ENCODE measurements at regions not wholly inside any gene's neighbourhood (a gene's known extent, or its start where the extent isn't known, plus 50 kb on each side); places are given as distances from the start of the nearest gene placed in this dataset.

DNA sequence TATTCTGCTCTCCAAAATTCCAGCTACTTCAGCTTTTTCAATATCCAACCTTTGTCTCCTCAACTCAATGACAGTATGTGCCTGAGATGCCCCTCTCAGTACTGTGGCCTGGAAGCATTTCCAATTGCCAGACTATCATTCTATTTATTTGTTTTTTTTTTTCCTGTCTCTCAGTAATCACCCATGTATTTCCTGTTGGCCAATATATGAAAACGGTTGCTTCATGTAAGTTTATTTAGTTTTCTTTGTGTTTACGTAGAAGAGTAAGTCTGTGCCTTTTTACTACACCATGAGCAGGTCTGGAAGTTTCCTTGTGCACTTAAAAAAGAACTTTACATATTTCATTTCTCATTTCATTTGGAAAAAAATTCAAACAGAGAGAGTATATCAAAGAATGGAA is 537.5 kb upstream of the SPANXN1 start:
- ChIA-PET CTCF (no interaction called here), POLR2A (no interaction called here)
- no peak for TF ChIP-seq CTCF (IDR thresholded peaks at IDR 0.05; ENCODE audit: control extremely low read depth, extremely low read depth, low read depth, missing control alignments)
- DNase-seq (ENCODE audit: extremely low spot score): no peak

DNA sequence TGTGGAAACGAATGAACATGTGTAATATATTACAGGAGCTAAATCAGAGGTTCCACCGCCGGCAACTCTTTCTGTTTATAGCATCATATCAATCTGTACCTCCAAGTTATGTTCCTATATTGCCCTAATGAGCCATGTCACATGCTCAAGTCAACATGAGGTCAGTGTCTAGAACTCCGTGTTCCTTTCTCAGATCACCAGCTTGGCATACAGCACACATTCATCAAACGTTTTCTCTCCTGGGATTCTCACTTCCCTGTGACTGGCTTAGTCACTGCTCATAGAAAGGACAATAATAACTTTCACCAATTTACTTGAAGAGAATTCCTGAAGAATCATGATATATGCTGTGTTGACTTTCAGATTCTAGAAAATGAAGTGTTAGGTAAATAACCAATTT is 532.0 kb upstream of the SPANXN1 start:
- POLR2A ChIA-PET: no interaction called here
- CTCF ChIA-PET: no interaction called here
- no peak for TF ChIP-seq CTCF (IDR thresholded peaks at IDR 0.05; ENCODE audit: control extremely low read depth, extremely low read depth, low read depth, missing control alignments)
- DNase-seq (ENCODE audit: extremely low spot score): no peak

GRCh38 chrX:144716187-144716586 is 531.1 kb upstream of the SPANXN1 start:
- ChIA-PET CTCF (no interaction called here), POLR2A (no interaction called here)
- no peak for DNase-seq (ENCODE audit: extremely low spot score)
- no peak for TF ChIP-seq CTCF (IDR thresholded peaks at IDR 0.05; ENCODE audit: control extremely low read depth, extremely low read depth, low read depth, missing control alignments)

DNA sequence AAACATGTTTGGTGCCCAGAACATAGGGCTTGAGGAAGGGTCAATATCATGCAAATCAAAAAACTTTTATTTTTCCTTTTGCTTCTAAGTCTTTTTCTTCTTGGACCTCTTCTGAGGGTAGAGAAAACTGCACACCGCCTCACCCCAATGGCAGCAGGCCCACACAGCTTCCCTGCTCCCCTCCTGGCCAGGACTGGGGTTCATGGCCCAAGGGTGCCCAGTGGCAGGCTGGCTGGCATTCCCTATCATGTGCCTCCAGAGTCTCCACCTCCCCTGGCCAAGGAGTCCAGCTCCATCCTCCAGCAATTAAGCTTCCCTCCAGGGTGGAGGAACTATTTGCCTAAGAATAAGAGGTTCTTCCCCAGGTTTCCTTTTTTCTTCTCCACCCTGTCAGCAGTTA is 529.6 kb upstream of the SPANXN1 start:
- no peak for DNase-seq (ENCODE audit: extremely low spot score)
- TF ChIP-seq CTCF (IDR thresholded peaks at IDR 0.05; ENCODE audit: control extremely low read depth, extremely low read depth, low read depth, missing control alignments): no peak
- POLR2A ChIA-PET: no interaction called here
- CTCF ChIA-PET: no interaction called here

- no peak for TF ChIP-seq CTCF (IDR thresholded peaks at IDR 0.05; ENCODE audit: control extremely low read depth, extremely low read depth, low read depth, missing control alignments)
- ChIA-PET CTCF (no interaction called here), POLR2A (no interaction called here)
- DNase-seq (ENCODE audit: extremely low spot score): no peak
Measured at GRCh38 chrX:144722307-144722706, 525.0 kb upstream of the SPANXN1 start.

GRCh38 chrX:144730471-144730870 is 516.8 kb upstream of the SPANXN1 start:
- TF ChIP-seq CTCF (IDR thresholded peaks at IDR 0.05; ENCODE audit: control extremely low read depth, extremely low read depth, low read depth, missing control alignments): no peak
- no peak for DNase-seq (ENCODE audit: extremely low spot score)
- CTCF ChIA-PET: no interaction called here
- POLR2A ChIA-PET: no interaction called here

GRCh38 chrX:144732588-144732987 is 514.7 kb upstream of the SPANXN1 start:
- no peak for DNase-seq (ENCODE audit: extremely low spot score)
- TF ChIP-seq CTCF (IDR thresholded peaks at IDR 0.05; ENCODE audit: control extremely low read depth, extremely low read depth, low read depth, missing control alignments): no peak
- ChIA-PET CTCF (no interaction called here), POLR2A (no interaction called here)

All from GM10248 (cell line).